GM18498 (cell line): ENCODE measurements at regions not wholly inside any gene's neighbourhood (a gene's known extent, or its start where the extent isn't known, plus 50 kb on each side); places are given as distances from the start of the nearest gene placed in this dataset.
"Not testable (repeated sequence)": the region's sequence is repeated elsewhere in the genome, so short reads cannot be mapped to it uniquely, and the experiment has no call there.

Experiments
- ATAC-seq: cut with Tn5 transposase; IDR thresholded peaks from one replicate; pipeline ENCODE4 v1.9.1; 2021; ENCODE audit warnings: mild to moderate bottlenecking, moderate library complexity; ENCODE audit not compliant: unreplicated experiment

DNA sequence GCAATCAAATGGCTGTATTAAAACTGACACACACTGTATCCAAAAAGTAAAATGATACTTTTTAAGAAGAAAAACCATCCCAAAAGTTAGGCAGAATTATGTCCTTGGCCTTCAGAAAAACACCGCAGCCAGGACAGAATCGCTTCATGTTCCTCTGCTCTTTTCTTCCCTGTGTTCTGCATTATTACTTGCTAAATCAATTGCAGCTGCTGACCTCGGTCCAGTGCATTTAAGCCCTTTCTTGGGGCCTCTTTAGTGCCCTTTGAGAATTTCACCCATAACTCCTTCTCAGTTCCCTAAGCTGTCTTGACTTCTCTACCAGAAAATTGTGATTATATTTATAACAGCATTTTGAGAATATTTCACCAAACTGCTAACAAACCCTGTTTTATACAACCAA is 696.9 kb downstream of the PCDH7 start:
- ATAC-seq, result no peak

DNA sequence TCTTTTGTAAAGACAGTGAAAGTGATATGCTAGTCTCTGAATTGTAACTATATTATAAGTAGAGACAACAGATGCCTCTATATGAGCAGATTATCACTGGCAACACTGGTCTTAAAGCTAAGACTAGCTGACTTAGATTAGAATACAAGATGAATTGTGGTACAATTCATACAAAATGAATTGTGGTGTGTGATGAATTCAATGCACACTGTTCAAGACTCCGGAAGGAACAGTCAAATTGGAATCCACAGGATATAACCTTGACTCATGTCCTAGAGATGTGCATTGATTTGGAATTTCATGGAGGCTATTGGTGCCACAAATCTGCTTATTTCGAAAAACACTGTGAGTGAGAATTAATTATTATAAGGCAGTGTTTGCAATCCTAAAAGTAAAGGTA is 701.8 kb downstream of the PCDH7 start:
- ATAC-seq, result no peak

DNA sequence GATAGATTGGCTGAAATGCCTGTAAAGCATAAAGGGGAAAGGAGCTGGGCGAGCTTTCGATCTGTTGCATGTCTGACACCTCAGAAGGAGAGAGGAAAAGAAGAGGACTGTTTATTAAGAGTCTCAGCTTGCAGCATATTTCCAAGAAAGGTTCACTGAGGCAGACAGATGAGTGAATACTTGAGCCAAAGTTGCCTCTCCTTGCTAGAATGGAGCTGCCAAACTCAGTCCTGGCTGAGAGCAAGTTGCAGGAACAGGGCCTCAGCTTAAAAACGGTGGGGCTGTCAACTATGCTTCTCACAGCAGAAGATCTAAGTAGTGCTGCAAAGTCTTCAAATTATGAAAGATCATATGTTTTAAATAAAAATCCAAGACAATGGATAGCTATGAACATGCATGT is 707.5 kb downstream of the PCDH7 start:
- no peak for ATAC-seq

DNA sequence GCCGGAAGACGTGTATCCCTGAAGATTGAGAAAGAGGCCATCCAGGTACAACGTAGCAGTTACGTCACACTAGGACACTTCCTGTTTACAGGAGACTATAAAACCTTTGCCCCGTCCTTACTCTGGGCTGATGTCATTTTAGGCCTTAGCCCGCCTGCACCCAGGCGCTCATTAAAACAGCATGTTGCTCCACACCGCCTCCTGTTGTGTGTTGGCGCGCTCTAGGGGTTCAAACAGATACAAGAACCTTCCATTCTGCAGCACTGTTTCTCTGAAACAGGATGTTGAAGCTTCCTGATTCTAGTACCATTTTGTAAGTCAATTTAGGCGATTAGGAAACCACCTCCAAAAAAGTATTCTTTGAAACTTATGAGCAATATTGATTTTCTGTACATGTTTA is 722.1 kb downstream of the PCDH7 start:
- ATAC-seq, result no peak

DNA sequence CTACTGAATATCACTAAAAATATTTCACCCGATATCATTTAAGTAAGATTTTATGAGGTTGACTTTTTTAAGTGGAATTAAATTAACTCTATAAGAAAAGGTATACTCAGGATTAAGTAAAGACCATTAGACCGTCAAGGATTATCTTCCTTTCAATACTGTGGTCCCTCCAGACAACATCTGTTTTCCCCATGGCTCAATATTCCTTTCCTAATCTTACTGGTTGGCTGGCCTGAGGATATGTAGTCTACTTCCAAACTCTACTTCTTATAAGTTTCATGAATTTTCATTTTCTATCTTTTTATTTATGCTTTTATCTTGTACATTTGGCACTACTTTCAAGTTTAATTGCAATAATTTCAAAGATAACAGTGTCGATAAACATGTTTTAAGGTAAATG is 725.4 kb downstream of the PCDH7 start:
- ATAC-seq, result no peak

- ATAC-seq, result no peak
These were observed 735.4 kb downstream of the PCDH7 start for GRCh38 chr4:31455612-31456011.

GRCh38 chr4:31458813-31459212 is 738.6 kb downstream of the PCDH7 start:
- no peak for ATAC-seq

DNA sequence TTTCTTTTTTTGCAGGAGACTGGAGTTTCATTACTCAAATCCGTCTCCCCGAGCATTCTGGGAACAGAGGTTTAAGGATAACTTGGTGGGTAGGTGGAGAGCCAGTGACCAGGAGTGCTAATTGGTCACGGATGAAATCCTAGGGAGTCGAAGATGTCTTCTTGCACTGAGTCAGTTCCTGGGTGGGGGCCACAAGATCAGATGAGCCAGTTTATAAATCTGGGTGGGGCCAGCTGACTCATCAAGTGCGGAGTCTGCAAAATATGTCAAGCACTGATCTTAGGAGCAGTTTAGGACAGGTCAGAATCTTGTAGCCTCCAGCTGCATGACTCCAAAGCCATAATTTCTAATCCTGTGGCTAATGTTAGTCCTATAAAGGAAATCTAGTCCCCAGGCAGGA is 741.3 kb downstream of the PCDH7 start:
- ATAC-seq, result no peak

- ATAC-seq, result no peak
These were observed 747.6 kb downstream of the PCDH7 start for GRCh38 chr4:31467781-31468180.

DNA sequence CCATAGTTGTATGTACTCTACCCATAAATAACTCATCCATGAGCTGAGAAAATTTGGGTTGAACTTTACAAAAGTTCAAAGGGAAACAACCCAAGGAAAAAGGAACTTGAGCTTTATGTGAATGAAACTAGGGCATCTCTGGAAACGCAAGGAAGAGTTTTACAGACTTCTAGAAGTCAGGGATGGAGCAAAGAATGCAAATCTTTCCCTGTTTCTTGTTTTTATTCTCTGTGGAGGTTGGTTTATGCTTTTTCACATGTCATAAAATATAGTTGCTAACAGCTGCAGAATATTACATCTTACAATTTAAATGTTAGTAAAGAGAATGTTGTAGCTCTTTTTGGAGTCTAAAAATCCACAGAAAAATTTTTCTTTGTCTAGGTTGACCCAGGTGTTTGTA is 754.1 kb downstream of the PCDH7 start:
- no peak for ATAC-seq

DNA sequence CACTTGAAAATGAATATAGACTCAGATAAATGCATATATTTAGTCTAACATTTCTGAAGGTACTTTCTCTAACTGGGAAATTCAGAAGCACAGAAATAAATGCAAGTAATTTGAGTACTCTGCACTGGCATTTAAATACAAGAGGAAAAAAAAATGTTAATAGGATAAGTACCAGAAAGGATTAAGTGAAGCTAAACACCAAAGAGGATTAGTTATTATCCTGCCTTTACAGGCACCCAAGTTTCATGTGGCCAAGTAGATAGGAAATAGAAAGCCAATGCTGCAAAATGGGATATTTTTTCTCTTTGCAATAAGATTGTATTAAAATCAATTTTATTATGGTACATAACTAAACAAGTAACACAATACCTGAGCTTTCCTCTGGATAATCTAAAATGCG is 762.5 kb downstream of the PCDH7 start:
- ATAC-seq, result no peak

DNA sequence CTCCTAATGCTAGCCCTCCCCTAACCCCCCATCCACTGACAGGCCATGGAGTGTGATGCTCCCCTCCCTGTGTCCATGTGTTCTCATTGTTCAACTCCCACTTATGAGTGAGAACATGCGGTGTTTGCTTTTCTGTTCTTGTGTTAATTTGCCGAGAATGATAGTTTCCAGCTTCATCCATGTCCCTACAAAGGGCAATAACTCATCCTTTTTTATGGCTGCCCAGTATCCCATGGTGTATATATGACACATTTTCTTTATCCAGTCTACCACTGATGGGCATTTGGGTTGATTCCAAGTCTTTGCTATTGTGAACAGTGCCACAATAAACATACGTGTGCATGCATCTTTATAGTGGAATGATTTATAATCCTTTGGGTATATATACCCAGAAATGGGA is 779.0 kb downstream of the PCDH7 start:
- not testable (repeated sequence) for ATAC-seq

DNA sequence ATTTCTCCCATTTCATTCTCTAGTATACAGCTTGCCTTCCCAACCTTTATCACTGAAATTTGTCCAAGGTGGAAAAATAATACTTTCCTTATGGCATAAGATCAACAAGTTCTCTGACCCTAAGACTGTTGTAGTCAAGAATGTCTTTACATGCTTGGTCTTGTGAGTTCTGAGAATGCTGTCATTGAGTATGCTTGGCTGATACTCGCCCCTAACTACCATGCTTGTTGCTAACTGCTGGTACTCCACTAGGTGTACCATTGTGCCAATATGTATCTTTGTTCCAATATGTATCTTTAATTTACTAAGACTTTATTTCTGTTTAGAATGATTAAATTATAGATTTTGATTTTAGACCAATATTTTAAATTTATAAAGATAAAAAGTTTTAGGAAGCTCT is 796.4 kb downstream of the PCDH7 start:
- no peak for ATAC-seq

- ATAC-seq, result no peak
These were observed 798.7 kb downstream of the PCDH7 start for GRCh38 chr4:31518796-31519250.

DNA sequence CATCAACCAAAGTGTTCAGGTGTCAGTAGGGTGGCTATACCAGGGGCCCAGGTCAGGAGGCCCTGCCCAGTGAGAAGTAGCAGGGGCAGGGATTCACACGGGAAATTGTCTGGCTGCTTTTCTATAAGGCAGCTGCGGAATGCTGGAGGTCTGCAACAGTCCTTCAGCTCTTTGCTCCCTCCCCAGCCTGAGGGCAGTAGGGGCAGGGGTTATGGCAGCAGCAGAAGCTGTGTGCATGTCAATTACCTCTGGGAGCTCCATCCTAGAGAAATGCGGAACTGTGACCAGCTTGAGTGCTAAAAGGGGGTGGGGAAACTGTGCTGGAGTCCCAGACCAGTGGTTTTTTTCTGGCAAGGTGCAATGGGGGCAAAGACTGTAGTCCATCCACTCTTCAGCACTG is 810.4 kb downstream of the PCDH7 start:
- ATAC-seq, result no peak

GRCh38 chr4:31538877-31539276 is 818.7 kb downstream of the PCDH7 start:
- ATAC-seq, result no peak

- no peak for ATAC-seq
These were observed 819.3 kb downstream of the PCDH7 start for GRCh38 chr4:31539284-31540069.

GRCh38 chr4:31545330-31545729 is 825.2 kb downstream of the PCDH7 start:
- no peak for ATAC-seq

DNA sequence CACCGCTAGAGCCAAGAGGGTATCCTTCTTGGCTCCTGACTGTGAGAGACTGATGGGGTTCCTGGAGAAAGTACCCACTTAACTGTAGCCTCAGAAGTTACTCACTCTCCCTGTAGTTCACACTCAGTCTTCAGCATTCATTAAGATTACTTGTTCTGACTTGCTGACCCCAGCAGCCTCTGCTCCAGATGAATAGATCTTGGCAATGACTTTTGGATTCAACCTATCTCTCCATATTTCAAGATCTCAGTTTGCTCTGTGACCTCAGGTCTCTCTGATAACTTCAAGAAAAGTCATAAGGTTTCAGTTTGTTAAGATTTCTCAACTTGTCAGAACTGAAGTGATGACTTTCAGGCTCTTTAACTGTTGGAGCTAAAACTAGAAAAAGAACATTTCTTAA is 825.6 kb downstream of the PCDH7 start:
- ATAC-seq, result no peak

DNA sequence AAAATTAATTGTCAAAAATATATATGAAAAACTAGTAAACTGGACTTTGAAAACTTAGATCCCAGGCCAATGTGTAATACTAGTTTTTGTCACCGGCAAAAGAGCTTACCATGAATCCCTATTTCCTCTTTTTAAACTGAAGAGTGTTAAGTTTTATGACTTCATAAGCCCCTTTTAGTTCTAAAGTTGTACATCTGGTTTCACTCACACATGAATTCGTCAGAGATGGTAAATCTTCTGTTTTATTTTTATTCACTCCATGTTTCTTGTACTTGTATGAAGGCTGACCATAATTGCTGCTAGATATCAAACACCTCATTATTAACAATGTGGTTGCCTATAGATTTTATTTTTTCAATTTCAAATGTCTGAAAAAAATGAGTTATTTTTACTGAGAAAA is 827.9 kb downstream of the PCDH7 start:
- ATAC-seq, result no peak

DNA sequence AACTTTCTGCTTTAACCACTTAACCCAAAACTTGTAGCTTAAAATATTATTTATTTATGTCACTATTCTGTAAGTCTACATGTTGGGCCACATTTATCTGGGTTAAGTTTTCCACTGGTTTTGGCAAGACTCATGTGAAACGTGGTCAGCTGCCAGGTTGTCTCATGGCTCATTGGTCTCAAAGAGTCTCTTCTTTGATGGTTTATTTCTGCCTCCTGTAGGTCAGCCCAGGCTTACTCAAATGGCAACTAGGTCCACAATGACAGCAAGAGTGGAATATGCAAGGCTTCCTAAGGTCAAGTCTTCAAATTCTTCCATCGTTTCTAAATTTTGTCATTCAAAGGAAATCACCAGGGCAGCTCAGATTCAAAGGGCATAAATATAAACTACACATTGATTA is 828.7 kb downstream of the PCDH7 start:
- ATAC-seq, result no peak

DNA sequence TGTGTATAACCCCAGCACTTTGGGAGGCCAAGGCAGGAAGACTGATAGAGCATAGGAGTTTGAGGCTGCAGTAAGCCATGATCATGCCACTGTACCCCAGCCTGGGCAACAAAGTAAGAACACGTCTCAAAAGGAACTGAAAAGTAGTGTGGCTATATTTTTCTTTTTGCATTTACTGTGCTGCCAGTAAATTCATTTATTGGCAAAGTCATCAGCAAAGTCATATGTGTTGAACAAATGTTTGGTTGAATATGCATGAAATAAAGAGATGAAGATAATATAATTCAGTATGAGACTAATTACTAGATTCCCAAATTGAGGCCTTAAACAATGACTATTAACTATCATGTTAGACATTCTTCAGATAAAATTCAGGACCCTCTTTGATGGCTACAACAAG is 829.1 kb downstream of the PCDH7 start:
- no peak for ATAC-seq

DNA sequence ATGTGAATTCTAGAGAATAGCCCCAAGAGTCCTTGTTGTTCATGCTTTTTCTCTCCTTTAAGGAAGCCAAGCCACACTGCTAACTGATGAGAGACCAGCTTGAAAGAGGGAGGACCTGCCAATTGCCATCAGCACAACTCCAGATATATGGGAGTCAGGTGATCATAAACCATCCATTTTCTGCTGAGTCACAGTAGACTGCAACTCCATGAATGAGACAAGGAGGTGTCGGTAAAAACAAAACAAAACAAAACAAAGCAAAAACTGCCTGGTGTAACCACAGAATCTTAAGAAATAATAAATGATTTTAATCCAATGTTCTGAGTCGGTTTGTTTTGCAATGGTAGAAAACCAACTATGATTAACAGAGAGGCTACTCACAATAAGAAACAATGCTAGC is 837.3 kb downstream of the PCDH7 start:
- no peak for ATAC-seq
